HEK293T (cell line): ENCODE measurements at regions not wholly inside any gene's neighbourhood (a gene's known extent, or its start where the extent isn't known, plus 50 kb on each side); places are given as distances from the start of the nearest gene placed in this dataset.

Experiments
- BHLHE40 ChIP-seq: fragments of 450-650 bp; IDR thresholded peaks from 2 replicates; pipeline ENCODE4 v1.6.1; 2016; ENCODE audit warnings: mild to moderate bottlenecking, moderate library complexity, borderline replicate concordance
- FOXK2 ChIP-seq: fragments of 450-650 bp; IDR thresholded peaks from 2 replicates; pipeline ENCODE4 v1.6.1; 2016; ENCODE audit warnings: mild to moderate bottlenecking
- HDGF ChIP-seq: fragments of 450-650 bp; IDR thresholded peaks from 2 replicates; pipeline ENCODE4 v1.6.1; 2017; ENCODE audit warnings: antibody characterized with exemption, borderline replicate concordance
- SUZ12 ChIP-seq: fragments of 450-650 bp; IDR thresholded peaks from 2 replicates; pipeline ENCODE4 v1.6.1; 2016; ENCODE audit warnings: mild to moderate bottlenecking

DNA sequence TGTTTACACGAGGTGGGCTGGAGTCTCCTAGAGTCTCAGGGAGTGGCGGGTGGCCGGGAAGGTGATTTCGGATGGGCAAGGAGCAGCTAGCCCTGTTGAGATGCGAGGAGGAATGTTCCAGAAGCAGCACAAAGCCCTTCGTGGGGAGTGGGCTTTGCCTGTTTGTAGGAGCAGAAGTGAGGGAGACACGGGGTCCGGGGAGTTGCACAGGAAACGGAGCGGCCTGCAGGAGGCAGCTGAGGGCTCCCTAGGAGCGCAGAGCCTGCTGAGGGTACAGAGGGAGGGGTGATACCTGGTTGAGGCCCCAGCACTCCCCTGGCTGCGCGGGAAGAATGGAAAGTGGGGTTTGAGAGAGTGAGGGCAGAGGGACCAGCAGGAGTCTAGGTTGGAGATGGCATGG is 847.2 kb downstream of the TBC1D22A start:
- TF ChIP-seq HDGF (no peak), BHLHE40 (no peak), FOXK2 (no peak), SUZ12 (no peak)
